ES-I3 (cell line): ENCODE measurements at regions not wholly inside any gene's neighbourhood (a gene's known extent, or its start where the extent isn't known, plus 50 kb on each side); places are given as distances from the start of the nearest gene placed in this dataset.

Source experiments
- H3K36me3 ChIP-seq: 2 replicates; pipeline ENCODE4 v1.6.1; 2013; ENCODE audit warnings: mild to moderate bottlenecking, low read length, control low read depth, moderate library complexity; ENCODE audit not compliant: insufficient read depth
- H3K4me1 ChIP-seq: 2 replicates; pipeline ENCODE4 v1.6.1; 2013; ENCODE audit warnings: mild to moderate bottlenecking, control low read depth, low read length; ENCODE audit not compliant: insufficient read depth
- H3K9ac ChIP-seq: 2 replicates; pipeline ENCODE4 v1.6.1; 2013; ENCODE audit warnings: low read depth, mild to moderate bottlenecking, low read length, moderate library complexity
- H3K9me3 ChIP-seq: 2 replicates; pipeline ENCODE4 v1.6.1; 2013; ENCODE audit warnings: mild to moderate bottlenecking, low read length, moderate library complexity; ENCODE audit not compliant: control insufficient read depth, insufficient read depth

- Histone ChIP-seq H3K36me3 (no peaks in the 10 kb centered on the region), H3K4me1 (peaks cover 15% of the 10 kb centered on the region), H3K9me3 (no peaks in the 10 kb centered on the region)
These were observed 332.0 kb upstream of the CHAC2 start for GRCh38 chr2:53435610-53436009.

GRCh38 chr2:53434466-53434865 is 333.1 kb upstream of the CHAC2 start:
- H3K4me1 ChIP-seq = peaks cover 15% of the 10 kb centered on the region
- H3K36me3 ChIP-seq = no peaks in the 10 kb centered on the region
- no peak overlapping the region for H3K9ac ChIP-seq
- H3K9me3 ChIP-seq = no peaks in the 10 kb centered on the region

More at GRCh38 chr2:53435610-53436009, 332.0 kb upstream of the CHAC2 start:
- no peak overlapping the region; the same call in 1 of the 2 replicates for H3K9ac ChIP-seq

GRCh38 chr2:53432936-53433335 is 334.7 kb upstream of the CHAC2 start:
- H3K9me3 ChIP-seq = no peaks in the 10 kb centered on the region
- peaks cover 15% of the 10 kb centered on the region for H3K4me1 ChIP-seq
- H3K9ac ChIP-seq = no peak overlapping the region
- H3K36me3 ChIP-seq = no peaks in the 10 kb centered on the region

- H3K9ac ChIP-seq = no peak overlapping the region
- H3K36me3 ChIP-seq = no peaks in the 10 kb centered on the region
- H3K4me1 ChIP-seq = peaks cover 7% of the 10 kb centered on the region
- no peaks in the 10 kb centered on the region for H3K9me3 ChIP-seq
These were observed 337.7 kb upstream of the CHAC2 start for GRCh38 chr2:53429901-53430300.

- Histone ChIP-seq H3K36me3 (no peaks in the 10 kb centered on the region), H3K4me1 (no peaks in the 10 kb centered on the region), H3K9me3 (no peaks in the 10 kb centered on the region), H3K9ac (no peak overlapping the region)
These were observed 342.7 kb upstream of the CHAC2 start for GRCh38 chr2:53424902-53425301.

- Histone ChIP-seq H3K36me3 (no peaks in the 10 kb centered on the region), H3K4me1 (no peaks in the 10 kb centered on the region), H3K9me3 (no peaks in the 10 kb centered on the region; the same call in 1 of the 2 replicates), H3K9ac (no peak overlapping the region)
These were observed 344.1 kb upstream of the CHAC2 start for GRCh38 chr2:53423465-53423864.

GRCh38 chr2:53422979-53423378 is 344.6 kb upstream of the CHAC2 start:
- H3K4me1 ChIP-seq = no peaks in the 10 kb centered on the region
- no peaks in the 10 kb centered on the region; the same call in 1 of the 2 replicates for H3K9me3 ChIP-seq
- no peaks in the 10 kb centered on the region for H3K36me3 ChIP-seq
- H3K9ac ChIP-seq = no peak overlapping the region

- H3K4me1 ChIP-seq = no peaks in the 10 kb centered on the region
- H3K9ac ChIP-seq = no peak overlapping the region
- no peaks in the 10 kb centered on the region; the same call in 1 of the 2 replicates for H3K9me3 ChIP-seq
- no peaks in the 10 kb centered on the region for H3K36me3 ChIP-seq
These were observed 350.2 kb upstream of the CHAC2 start for GRCh38 chr2:53417385-53417784.

GRCh38 chr2:53407363-53408080 is 360.1 kb upstream of the CHAC2 start:
- no peaks in the 10 kb centered on the region for H3K36me3 ChIP-seq
- H3K9me3 ChIP-seq = no peaks in the 10 kb centered on the region
- no peaks in the 10 kb centered on the region for H3K4me1 ChIP-seq
- no peak overlapping the region for H3K9ac ChIP-seq

GRCh38 chr2:53403792-53404413 is 363.7 kb upstream of the CHAC2 start:
- no peaks in the 10 kb centered on the region for H3K4me1 ChIP-seq

GRCh38 chr2:53397085-53397484 is 370.5 kb upstream of the CHAC2 start:
- Histone ChIP-seq H3K36me3 (no peaks in the 10 kb centered on the region), H3K9ac (no peak overlapping the region)

More at GRCh38 chr2:53403792-53404413, 363.7 kb upstream of the CHAC2 start:
- no peaks in the 10 kb centered on the region for H3K9me3 ChIP-seq
- no peaks in the 10 kb centered on the region for H3K36me3 ChIP-seq
- H3K9ac ChIP-seq = no peak overlapping the region

GRCh38 chr2:53381271-53381670 is 386.3 kb upstream of the CHAC2 start:
- no peaks in the 10 kb centered on the region for H3K36me3 ChIP-seq
- no peak overlapping the region for H3K9ac ChIP-seq
- no peaks in the 10 kb centered on the region for H3K4me1 ChIP-seq
- H3K9me3 ChIP-seq = peaks cover under 1% of the 10 kb centered on the region; the same call in 1 of the 2 replicates

More at GRCh38 chr2:53397085-53397484, 370.5 kb upstream of the CHAC2 start:
- H3K9me3 ChIP-seq = no peaks in the 10 kb centered on the region; the same call in 1 of the 2 replicates
- H3K4me1 ChIP-seq = no peaks in the 10 kb centered on the region

GRCh38 chr2:53379547-53379946 is 388.1 kb upstream of the CHAC2 start:
- Histone ChIP-seq H3K4me1 (no peaks in the 10 kb centered on the region), H3K9ac (no peak overlapping the region), H3K36me3 (no peaks in the 10 kb centered on the region), H3K9me3 (no peaks in the 10 kb centered on the region)

- no peaks in the 10 kb centered on the region for H3K4me1 ChIP-seq
- no peak overlapping the region for H3K9ac ChIP-seq
- H3K36me3 ChIP-seq = no peaks in the 10 kb centered on the region
- no peaks in the 10 kb centered on the region for H3K9me3 ChIP-seq
These were observed 388.8 kb upstream of the CHAC2 start for GRCh38 chr2:53378791-53379190.

- no peak overlapping the region for H3K9ac ChIP-seq
- H3K36me3 ChIP-seq = no peaks in the 10 kb centered on the region
- H3K9me3 ChIP-seq = no peaks in the 10 kb centered on the region
- H3K4me1 ChIP-seq = no peaks in the 10 kb centered on the region
These were observed 394.5 kb upstream of the CHAC2 start for GRCh38 chr2:53373126-53373525.
